Stimulated activated CD4-positive, alpha-beta T cell treated with anti-CD3 and anti-CD28 coated beads, Interleukin-1b, Interleukin-23, amount 100 ng/mL, for 4 hours (primary cell): ENCODE measurements at regions not wholly inside any gene's neighbourhood (a gene's known extent, or its start where the extent isn't known, plus 50 kb on each side); places are given as distances from the start of the nearest gene placed in this dataset.

ENCODE experiments used
- DNase-seq, 2 donors: peaks; one replicate each; pipeline ENCODE4 v3.0.0-alpha.2; 2020; ENCODE audit warnings: low read depth in 2 of 2

DNA sequence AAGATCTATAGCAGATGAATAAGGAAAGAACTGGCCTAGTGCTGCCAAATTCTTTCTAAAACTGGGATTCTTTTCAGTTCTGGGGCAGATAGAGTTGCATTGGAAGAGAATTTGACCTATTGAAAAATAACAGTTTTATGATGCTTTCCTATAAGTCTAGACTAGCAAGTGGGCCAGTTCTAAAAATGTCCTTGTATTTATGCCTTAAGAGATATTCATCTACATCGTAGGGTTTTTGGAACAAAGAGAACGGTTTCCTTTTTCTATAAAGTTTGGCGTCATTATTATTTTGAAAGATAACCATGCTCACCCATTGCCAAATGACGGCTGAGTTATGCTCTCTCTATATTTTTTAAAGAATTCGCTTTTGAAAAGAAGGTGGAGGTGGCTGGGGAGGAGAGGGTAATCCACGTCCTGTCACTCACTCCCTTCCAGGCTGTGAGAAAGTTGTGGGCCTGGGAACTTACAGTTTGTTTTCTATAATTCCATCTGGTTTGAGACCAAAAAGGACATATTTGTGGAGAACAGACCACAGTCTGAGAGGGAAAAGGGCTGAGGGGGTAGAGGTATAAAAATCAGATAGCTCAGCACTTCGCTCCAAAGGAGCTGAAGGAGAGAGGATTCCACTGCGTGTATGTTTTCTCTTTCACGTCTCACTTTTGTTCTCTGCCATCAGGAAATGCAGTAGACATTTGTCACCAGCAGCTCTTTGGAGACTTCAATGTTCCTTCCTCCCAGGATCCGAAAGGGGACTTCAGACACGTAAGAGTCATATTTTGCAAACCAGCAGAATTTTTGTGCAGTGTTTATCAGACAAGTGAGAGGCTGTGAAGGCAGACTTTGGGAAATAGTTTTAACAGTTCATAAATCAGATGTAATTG lies 281.9 kb upstream of the FN1 start:
- no peak for DNase-seq

DNA sequence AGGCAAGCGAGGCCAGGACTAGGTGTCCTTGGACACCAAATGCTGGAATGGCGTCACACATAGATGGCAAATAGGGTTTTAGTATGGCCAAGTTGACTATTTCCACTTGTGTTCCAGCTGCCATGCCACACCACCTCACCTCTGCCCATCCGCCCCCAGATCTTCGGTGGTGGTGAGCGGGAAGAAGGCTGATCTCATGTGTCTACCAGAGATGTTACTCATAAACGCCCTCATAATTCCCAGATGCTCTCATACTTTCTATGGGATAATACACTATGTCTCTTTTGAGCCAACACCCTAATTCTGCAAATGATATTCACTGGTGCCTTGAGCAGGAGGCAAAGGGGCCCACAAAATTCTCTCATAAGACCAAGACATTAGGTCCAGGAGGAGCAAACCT lies 281.1 kb upstream of the FN1 start:
- DNase-seq: no peak

DNA sequence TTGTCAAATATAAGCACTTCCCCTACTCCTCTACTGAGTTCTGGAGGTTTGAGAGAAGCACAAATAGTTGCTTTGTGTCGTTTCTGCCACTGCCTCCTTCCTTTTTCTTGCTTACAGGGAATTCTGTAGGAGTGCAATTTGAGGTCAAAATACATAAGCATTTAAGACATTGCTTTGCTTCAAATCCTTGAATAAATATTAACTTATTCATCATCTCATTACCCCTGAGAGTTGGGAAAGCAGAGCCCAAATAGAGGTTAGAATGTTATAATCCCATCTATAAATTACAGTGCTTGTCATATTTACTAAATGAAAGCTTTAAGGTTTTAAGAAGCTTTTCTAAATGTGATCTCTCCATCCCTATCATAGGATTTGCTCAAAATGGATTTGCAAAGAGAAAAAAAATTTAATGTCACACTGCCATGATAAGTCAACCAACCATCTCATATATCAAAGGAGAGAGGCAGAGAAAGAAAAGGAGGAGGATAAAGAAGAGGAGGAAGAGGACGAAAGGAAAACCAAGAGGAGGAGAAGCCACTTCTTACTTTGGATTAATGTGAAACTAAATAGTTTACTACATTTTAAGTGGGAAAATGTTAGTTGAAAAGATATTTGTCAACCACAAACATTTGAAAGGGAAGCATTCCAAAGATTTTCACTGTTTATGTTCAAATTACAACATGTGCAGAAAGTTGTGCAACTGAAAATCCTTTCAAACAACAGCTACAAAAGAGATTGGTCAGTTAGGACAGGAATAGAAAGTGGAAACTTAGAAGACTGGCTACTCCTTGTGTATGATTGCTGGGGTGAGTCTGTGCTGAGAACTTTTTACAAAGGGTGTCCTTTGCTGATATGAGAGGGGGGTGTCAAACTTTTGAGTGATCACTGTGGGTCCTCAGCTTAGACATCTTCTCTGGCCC lies 277.3 kb upstream of the FN1 start:
- no peak for DNase-seq

DNA sequence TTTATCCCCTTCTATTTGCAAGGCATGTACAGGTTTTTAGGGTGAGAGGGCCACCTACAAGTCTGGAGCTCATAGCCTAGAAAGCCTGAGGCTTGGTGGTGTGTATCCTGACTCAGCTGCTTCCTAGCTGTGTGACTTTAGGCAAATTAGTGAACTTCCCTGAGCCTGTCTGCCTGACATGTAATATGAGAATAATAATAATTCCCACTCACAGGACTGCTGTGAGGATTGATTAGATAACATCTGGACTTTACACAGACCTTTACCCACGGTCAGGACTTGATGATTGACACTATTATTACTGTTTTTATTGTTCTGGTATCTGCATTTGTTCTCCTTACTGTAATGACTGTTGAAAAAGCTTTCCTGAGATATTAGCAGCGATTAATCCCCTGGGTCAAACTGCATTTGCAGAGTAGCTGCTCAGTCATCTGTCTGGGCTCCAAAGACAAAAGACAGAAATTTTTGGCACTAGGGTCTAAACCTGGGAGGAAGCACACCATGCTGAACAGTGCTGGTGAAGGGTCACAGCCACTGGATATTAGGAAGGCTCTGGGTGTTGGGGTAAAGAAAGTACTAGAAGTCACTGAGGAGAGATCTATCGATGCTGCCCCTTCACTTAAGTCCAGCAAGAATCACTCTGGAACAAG lies 276.5 kb upstream of the FN1 start:
- DNase-seq: no peak

DNA sequence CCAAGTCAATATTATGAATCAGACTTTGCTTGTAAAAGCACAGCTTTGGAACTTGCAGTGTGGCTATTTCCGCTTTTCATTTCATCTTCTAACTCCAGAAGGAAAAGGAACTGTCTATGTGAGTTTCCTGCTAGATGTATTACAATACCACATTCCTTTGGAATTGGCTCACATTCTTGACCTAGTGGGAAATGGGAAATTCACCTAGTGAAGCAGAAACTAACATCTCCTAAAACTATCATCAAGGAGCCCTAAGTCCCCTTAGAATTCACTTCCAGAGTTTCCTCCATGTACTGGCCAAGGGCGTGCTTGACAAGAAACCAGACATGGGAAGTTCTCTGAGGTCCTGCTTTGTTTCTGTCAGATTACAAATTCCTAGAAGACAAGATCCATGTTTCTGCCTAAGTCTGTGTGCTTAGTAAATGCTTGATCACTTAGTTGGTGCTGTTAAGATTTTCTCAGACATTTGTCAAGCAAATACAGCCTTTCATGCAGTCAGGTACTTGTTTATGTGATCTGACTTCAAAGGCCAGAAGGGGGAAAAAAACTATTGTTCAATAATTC lies 275.7 kb upstream of the FN1 start:
- DNase-seq: no peak

- DNase-seq: no peak
Observed at GRCh38 chr2:215707608-215708007, 271.7 kb upstream of the FN1 start.

GRCh38 chr2:215705771-215706361 lies 270.0 kb upstream of the FN1 start:
- no peak for DNase-seq

DNA sequence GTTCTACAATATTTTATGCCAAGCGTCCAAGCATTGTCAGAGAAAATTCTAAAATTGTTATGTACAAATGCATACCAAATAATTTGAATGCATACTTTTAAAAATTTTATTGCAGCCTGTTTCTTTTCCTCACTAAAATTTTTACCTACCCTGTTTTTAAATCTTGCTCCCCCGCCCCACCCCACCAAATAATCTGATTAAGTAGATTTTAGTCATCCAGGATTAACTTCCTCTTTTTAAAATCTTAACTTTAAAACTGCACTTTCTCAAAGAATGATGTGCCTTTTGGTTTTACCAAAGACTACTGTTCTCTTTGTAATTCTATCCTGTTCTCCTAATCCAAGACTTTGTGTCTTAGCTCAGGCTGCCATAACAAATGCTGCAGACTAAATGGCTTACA lies 269.4 kb upstream of the FN1 start:
- DNase-seq: no peak

- DNase-seq: no peak
Observed at GRCh38 chr2:215702116-215702902, 266.4 kb upstream of the FN1 start.

DNA sequence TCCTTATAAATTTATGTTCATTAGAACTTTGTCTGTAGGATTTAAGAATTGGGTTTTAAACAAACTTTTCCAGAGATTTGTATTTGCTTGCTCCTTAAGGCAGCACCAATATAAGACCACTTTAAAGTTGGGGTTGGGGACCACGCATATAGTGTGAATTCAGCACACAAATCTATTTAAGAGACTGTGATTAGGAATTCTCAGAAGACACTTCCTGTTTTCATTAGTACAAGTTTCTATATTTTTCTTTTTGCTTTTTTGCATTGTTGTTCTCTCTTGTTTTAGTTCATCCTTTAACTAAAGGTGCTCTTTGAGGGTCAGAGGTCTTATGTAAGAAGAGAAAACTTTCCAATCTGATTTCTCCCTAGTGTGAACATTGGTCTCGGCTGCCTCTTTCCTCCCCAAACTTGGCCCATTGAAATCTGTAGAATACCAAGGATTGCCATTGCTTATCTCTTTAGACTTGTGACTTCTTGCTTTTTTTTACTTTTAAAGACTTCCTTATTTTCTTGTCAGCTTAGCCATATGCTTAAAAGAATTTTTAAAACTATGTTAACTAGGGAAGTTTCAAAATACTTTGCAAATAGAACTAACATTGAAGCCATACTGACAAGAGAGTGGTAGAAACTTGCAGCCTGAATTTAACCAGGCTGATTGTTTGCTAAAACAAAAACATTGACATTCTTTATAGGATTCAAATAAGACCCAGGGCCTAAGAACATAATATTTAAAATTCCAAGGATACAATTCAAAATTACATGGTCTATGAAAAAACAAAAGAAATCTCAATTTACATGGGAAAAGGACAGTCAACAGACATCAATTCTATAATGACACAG lies 264.1 kb upstream of the FN1 start:
- no peak for DNase-seq

- no peak for DNase-seq
Observed at GRCh38 chr2:215699018-215699417, 263.1 kb upstream of the FN1 start.

DNA sequence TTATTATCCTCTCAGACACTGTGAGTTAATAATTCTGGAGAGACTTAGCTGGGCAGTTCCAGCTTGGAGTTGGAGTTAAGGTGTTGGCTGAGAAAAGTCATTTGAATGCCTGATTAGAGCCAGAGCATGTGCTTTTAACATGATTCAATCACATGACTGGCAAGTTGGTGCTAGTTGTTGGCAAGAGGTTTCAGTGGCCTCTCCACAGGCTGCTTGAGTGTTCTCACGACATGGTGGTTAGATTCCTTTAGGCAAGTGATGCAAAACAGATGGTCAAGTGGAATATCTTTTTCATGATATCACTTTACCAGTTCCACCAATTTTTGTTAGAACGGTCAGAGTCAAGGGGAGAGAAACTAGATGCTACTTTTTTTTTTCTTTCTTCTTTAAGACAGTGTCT lies 262.7 kb upstream of the FN1 start:
- DNase-seq: no peak

DNA sequence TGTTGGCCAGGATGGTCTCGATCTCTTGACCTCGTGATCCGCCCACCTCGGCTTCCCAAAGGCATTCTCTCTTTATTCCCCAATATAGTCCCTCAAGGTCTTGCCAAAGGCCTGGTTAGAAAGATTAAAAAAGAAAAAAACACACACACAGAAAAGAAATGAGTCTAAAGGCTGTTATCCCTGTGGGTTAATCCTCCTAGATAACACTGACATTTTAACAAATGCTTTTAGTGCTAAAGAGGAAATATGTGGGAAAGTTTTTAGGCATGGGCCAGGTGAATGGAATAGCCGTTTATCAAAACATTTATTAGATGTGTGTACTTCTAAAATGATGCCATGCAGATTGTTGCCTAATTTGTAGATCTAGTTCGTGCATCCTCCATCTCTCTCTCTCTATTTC lies 261.6 kb upstream of the FN1 start:
- DNase-seq: no peak

- DNase-seq: no peak
Observed at GRCh38 chr2:215697003-215697402, 261.1 kb upstream of the FN1 start.

- no peak for DNase-seq
Observed at GRCh38 chr2:215695861-215696260, 260.0 kb upstream of the FN1 start.

DNA sequence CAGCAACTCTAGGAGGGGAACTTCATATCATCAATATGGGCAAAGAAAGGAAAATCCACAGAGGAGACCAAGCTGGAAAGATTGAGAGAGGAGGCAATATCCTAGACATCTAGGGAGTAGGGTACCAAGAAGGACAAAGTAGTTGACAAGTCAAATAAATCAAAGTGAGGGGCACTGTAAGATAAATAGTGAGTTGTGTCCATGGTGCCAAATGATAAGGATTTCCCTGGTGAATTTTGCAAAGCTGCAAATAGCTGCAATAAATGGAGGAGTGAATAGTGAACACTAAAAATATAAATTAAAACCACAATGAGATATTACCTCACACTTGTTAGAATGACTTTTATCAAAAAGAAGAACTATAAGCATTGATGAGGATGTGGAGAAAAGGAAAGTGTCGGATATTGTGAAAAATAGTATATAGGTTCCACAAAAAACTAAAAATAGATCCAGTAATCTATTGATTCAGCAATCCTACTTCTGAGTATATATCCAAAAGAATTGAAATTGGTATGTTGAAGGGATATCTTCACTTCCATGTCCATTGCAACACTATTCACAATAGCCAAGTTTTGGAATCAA lies 258.2 kb upstream of the FN1 start:
- no peak for DNase-seq

GRCh38 chr2:215693193-215693998 lies 257.5 kb upstream of the FN1 start:
- no peak for DNase-seq

GRCh38 chr2:215692387-215693079 lies 256.7 kb upstream of the FN1 start:
- DNase-seq: no peak
